ENCODE measurements at regions not wholly inside any gene's neighbourhood (a gene's known extent, or its start where the extent isn't known, plus 50 kb on each side); places are given as distances from the start of the nearest gene placed in this dataset.

DNA sequence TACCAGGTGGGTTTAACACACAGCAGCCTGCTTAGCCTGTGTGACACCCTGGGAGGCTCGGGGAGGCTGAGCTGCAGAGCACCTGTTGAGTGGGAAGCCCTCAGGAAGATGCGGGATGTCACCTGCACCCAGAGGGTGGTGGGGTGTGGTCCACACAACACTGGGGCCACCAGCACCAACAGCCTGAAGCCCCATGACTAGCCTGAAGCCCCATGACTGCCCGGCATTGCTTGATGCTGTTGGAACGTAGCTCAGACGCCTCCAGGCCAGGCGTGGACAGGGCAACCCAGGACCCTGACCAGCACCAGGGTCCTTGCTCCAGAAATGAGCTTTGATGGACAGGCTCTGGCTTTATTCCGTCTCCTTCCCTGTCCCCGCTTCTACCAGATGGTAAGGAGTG lies 76.3 kb upstream of the ZNF469 start:
- Histone ChIP-seq H2BK20ac (ENCODE audit: low read length) (no peak overlapping the region), H3K23me2 (ENCODE audit: low read depth, low read length) (no peaks in the 10 kb centered on the region), H3K56ac (replicated peaks; ENCODE audit: insufficient read length, low read depth, low read length) (no peak overlapping the region), H3K4ac (replicated peaks; ENCODE audit: insufficient read length, low read depth, low read length) (no peak overlapping the region), H3K27ac (ENCODE audit: low read depth, low read length) (no peak overlapping the region), H3K18ac (ENCODE audit: extremely low read depth, low read length) (no peak overlapping the region), H3K14ac (ENCODE audit: insufficient read length) (no peak overlapping the region), H3K79me2 (ENCODE audit: control insufficient read depth in 1 of 2, insufficient read depth in 2 of 2, low read length in 2 of 2) (no peaks in the 10 kb centered on the region), H4K91ac (replicated peaks; ENCODE audit: insufficient read length, low read length) (no peak overlapping the region), H2AK5ac (ENCODE audit: low read depth, low read length) (no peak overlapping the region), H2BK12ac (ENCODE audit: low read depth, low read length) (no peak overlapping the region), H3K4me1 (replicated peaks in 1 of 4; ENCODE audit: control insufficient read depth in 3 of 4, insufficient read depth in 4 of 4, low read length in 3 of 4) (no peaks in the 10 kb centered on the region; a peak in 1 of 7 replicates), H2BK5ac (ENCODE audit: low read depth, low read length) (no peak overlapping the region), H2AFZ (ENCODE audit: low read length) (no peak overlapping the region), H3K4me2 (ENCODE audit: insufficient read depth in 1 of 2, low read depth in 2 of 2, low read length in 2 of 2) (no peak overlapping the region), H3K79me1 (ENCODE audit: low read depth, low read length) (peaks cover 3% of the 10 kb centered on the region; the same call in 1 of the 2 replicates), H2BK120ac (replicated peaks; ENCODE audit: low read depth, low read length) (no peak overlapping the region), H4K8ac (ENCODE audit: extremely low read depth, insufficient read depth, low read length) (no peak overlapping the region), H3K4me3 (ENCODE audit: extremely low read depth in 1 of 4, insufficient read depth in 2 of 4, low read depth in 3 of 4, low read length in 4 of 4) (no peak overlapping the region), H3K23ac (ENCODE audit: insufficient read length) (no peak overlapping the region), H3K36me3 (ENCODE audit: control insufficient read depth in 2 of 4, insufficient read depth in 4 of 4, low read length in 3 of 4) (no peaks in the 10 kb centered on the region; a peak in 1 of 8 replicates), H4K5ac (ENCODE audit: insufficient read length, low read depth, low read length) (no peak overlapping the region), H3K9ac (replicated peaks in 1 of 4; ENCODE audit: extremely low read depth in 1 of 4, low read depth in 3 of 4, low read length in 3 of 4) (no peak overlapping the region), H3K9me3 (ENCODE audit: insufficient read depth in 2 of 2, low read depth in 1 of 2, low read length in 1 of 2) (peaks cover 6 to 18% of the 10 kb centered on the region in 2 experiments; a peak in 2 of 4 replicates), H2BK15ac (ENCODE audit: low read length) (no peak overlapping the region), H3K27me3 (replicated peaks in 1 of 4; ENCODE audit: control insufficient read depth in 3 of 4, extremely low read depth in 1 of 4, insufficient read depth in 3 of 4, low read length in 3 of 4) (no peaks in the 10 kb centered on the region; a peak in 1 of 7 replicates), H4K20me1 (replicated peaks in 1 of 2; ENCODE audit: control insufficient read depth in 1 of 2, insufficient read depth in 2 of 2, low read length in 2 of 2) (peaks cover 0 to 5% of the 10 kb centered on the region in 2 experiments)
- FAIRE-seq: no peak
- DNase-seq (ENCODE audit: low read depth in 1 of 2, low spot score in 2 of 2): no peak
- 81% methylated on average over 8 of the region's 8 CpGs; no CpG with 5 or more reads in 1 of the 2 experiments for WGBS, 2 experiments (ENCODE audit: extremely low coverage in 1 of 2, insufficient coverage in 1 of 2, insufficient read length in 1 of 2, insufficient replicate concordance in 2 of 2, low coverage in 1 of 2, low lambda C conversion rate in 2 of 2, missing lambda C conversion rate in 1 of 2)
- CTCF ChIA-PET (ENCODE audit: partially characterized antibody): interaction anchor here (1.8 kb wide), 1 partner anchor 19 kb away, joined by 5 read pairs; no protein-coding TSS in a partner anchor
- POLR2A ChIA-PET (ENCODE audit: partially characterized antibody): no interaction called here
- TF ChIP-seq ZNF274 (IDR thresholded peaks at IDR 0.05; ENCODE audit: borderline replicate concordance, extremely low read depth, low read length) (no peak), BCL11A (IDR thresholded peaks at IDR 0.05; ENCODE audit: low read depth in 2 of 2, low read length in 2 of 2) (no peak), KDM1A (IDR thresholded peaks at IDR 0.05; ENCODE audit: borderline replicate concordance, low read length) (no peak), HDAC6 (IDR thresholded peaks at IDR 0.05; ENCODE audit: low read depth, low read length) (no peak), JUN (IDR thresholded peaks at IDR 0.05; ENCODE audit: low read depth, low read length) (no peak), BRCA1 (IDR thresholded peaks at IDR 0.05; ENCODE audit: low read depth, low read length) (no peak), SAP30 (IDR thresholded peaks at IDR 0.05; ENCODE audit: insufficient read depth, insufficient replicate concordance, low read length) (no peak), POLR2A (IDR thresholded peaks at IDR 0.05; ENCODE audit: control extremely low read depth in 1 of 2, low read depth in 2 of 2, low read length in 2 of 2) (no peak), CEBPB (IDR thresholded peaks at IDR 0.05; ENCODE audit: low read depth, low read length) (no peak), SIRT6 (IDR thresholded peaks at IDR 0.05; ENCODE audit: low read length) (no peak)
- TF ChIP-seq, protein P1, sequence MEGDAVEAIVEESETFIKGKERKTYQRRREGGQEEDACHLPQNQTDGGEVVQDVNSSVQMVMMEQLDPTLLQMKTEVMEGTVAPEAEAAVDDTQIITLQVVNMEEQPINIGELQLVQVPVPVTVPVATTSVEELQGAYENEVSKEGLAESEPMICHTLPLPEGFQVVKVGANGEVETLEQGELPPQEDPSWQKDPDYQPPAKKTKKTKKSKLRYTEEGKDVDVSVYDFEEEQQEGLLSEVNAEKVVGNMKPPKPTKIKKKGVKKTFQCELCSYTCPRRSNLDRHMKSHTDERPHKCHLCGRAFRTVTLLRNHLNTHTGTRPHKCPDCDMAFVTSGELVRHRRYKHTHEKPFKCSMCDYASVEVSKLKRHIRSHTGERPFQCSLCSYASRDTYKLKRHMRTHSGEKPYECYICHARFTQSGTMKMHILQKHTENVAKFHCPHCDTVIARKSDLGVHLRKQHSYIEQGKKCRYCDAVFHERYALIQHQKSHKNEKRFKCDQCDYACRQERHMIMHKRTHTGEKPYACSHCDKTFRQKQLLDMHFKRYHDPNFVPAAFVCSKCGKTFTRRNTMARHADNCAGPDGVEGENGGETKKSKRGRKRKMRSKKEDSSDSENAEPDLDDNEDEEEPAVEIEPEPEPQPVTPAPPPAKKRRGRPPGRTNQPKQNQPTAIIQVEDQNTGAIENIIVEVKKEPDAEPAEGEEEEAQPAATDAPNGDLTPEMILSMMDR (IDR thresholded peaks at IDR 0.05; ENCODE audit: control extremely low read depth in 1 of 3, insufficient read depth in 1 of 3, low read depth in 1 of 3, low read length in 3 of 3): no peak
- TF ChIP-seq, protein P2, sequence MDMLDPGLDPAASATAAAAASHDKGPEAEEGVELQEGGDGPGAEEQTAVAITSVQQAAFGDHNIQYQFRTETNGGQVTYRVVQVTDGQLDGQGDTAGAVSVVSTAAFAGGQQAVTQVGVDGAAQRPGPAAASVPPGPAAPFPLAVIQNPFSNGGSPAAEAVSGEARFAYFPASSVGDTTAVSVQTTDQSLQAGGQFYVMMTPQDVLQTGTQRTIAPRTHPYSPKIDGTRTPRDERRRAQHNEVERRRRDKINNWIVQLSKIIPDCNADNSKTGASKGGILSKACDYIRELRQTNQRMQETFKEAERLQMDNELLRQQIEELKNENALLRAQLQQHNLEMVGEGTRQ (IDR thresholded peaks at IDR 0.05; ENCODE audit: low read length): no peak

Data from H1 (cell line).